T-helper 2 cell (primary cell): ENCODE measurements at regions not wholly inside any gene's neighbourhood (a gene's known extent, or its start where the extent isn't known, plus 50 kb on each side); places are given as distances from the start of the nearest gene placed in this dataset.
A peak's percentile ranks its signal among the peaks of the same experiment; 100 is the strongest.

Experiments used
- DNase-seq, 5 experiments: peaks; one replicate each; pipeline versions ENCODE4 v3.0.0 to v3.0.0-alpha.2; 2012 to 2022

GRCh38 chr1:239322369-239322768 lies 64.0 kb upstream of the CHRM3 start:
- DNase-seq, result no peak

GRCh38 chr1:239321877-239322276 lies 64.5 kb upstream of the CHRM3 start:
- DNase-seq, result no peak

GRCh38 chr1:239317948-239318347 lies 68.4 kb upstream of the CHRM3 start:
- no peak for DNase-seq

- DNase-seq, result no peak
These were observed 70.6 kb upstream of the CHRM3 start for GRCh38 chr1:239315631-239316217.

- no peak for DNase-seq
These were observed 75.0 kb upstream of the CHRM3 start for GRCh38 chr1:239311331-239311730.

GRCh38 chr1:239308701-239309333 lies 77.6 kb upstream of the CHRM3 start:
- DNase-seq, result peak in 1 of 5 experiments; percentile 25

- no peak for DNase-seq
These were observed 78.5 kb upstream of the CHRM3 start for GRCh38 chr1:239307886-239308285.

GRCh38 chr1:239306426-239306825 lies 79.9 kb upstream of the CHRM3 start:
- no peak for DNase-seq

- DNase-seq, result no peak
These were observed 83.1 kb upstream of the CHRM3 start for GRCh38 chr1:239303289-239303688.

GRCh38 chr1:239302696-239303095 lies 83.7 kb upstream of the CHRM3 start:
- no peak for DNase-seq

- no peak for DNase-seq
These were observed 85.1 kb upstream of the CHRM3 start for GRCh38 chr1:239301251-239301650.

- DNase-seq, result no peak
These were observed 88.5 kb upstream of the CHRM3 start for GRCh38 chr1:239297910-239298309.

- DNase-seq, result no peak
These were observed 92.8 kb upstream of the CHRM3 start for GRCh38 chr1:239293350-239294110.

GRCh38 chr1:239288820-239289554 lies 97.4 kb upstream of the CHRM3 start:
- no peak for DNase-seq

- no peak for DNase-seq
These were observed 99.1 kb upstream of the CHRM3 start for GRCh38 chr1:239287296-239287695.

- DNase-seq, result no peak
These were observed 103.2 kb upstream of the CHRM3 start for GRCh38 chr1:239283216-239283615.

GRCh38 chr1:239282411-239282810 lies 104.0 kb upstream of the CHRM3 start:
- DNase-seq, result no peak

GRCh38 chr1:239276051-239276450 lies 110.3 kb upstream of the CHRM3 start:
- DNase-seq, result no peak

- no peak for DNase-seq
These were observed 112.0 kb upstream of the CHRM3 start for GRCh38 chr1:239274242-239274830.

- DNase-seq, result no peak
These were observed 115.9 kb upstream of the CHRM3 start for GRCh38 chr1:239270509-239270908.

- DNase-seq, result no peak
These were observed 116.7 kb upstream of the CHRM3 start for GRCh38 chr1:239269706-239270105.

GRCh38 chr1:239268941-239269340 lies 117.4 kb upstream of the CHRM3 start:
- DNase-seq, result no peak

GRCh38 chr1:239268007-239268406 lies 118.4 kb upstream of the CHRM3 start:
- DNase-seq, result no peak
